K562 (cell line): ENCODE measurements at regions not wholly inside any gene's neighbourhood (a gene's known extent, or its start where the extent isn't known, plus 50 kb on each side); places are given as distances from the start of the nearest gene placed in this dataset.

Experiments used
- CREM ChIP-seq: IDR thresholded peaks from 2 replicates; pipeline ENCODE4 v1.6.1; 2014; ENCODE audit warnings: antibody characterized with exemption, low read depth
- DIDO1 ChIP-seq: fragments of 450-650 bp; IDR thresholded peaks from 2 replicates; pipeline ENCODE4 v1.6.1; 2016; ENCODE audit warnings: low read depth, missing biosample characterization, missing genetic modification characterization
- IRF9 ChIP-seq: fragments of 450-650 bp; IDR thresholded peaks from 2 replicates; pipeline ENCODE4 v1.6.1; 2016; ENCODE audit warnings: missing biosample characterization, missing genetic modification characterization
- JUNB ChIP-seq: fragments of 450-650 bp; formaldehyde crosslinking; conservative IDR thresholded peaks from 2 replicates; pipeline ENCODE4 v1.4.0; 2020; ENCODE audit warnings: mild to moderate bottlenecking
- REST ChIP-seq, 2 experiments: fragments of 450-650 bp; formaldehyde crosslinking in 1 of 2; IDR thresholded peaks; 2 replicates each; pipeline versions ENCODE4 v1.4.0 to v1.6.1; 2014 to 2020; ENCODE audit warnings: mild to moderate bottlenecking in 2 of 2, borderline replicate concordance in 1 of 2, low read depth in 1 of 2
- SETDB1 ChIP-seq: IDR thresholded peaks from one replicate; pipeline ENCODE4 v1.6.1; 2012; ENCODE audit warnings: low read length, control low read depth, inconsistent platforms
- ZEB2 ChIP-seq: fragments of 450-650 bp; IDR thresholded peaks from 2 replicates; pipeline ENCODE4 v1.6.1; 2016
- ZNF274 ChIP-seq: IDR thresholded peaks from 2 replicates; pipeline ENCODE4 v1.6.1; 2011; ENCODE audit warnings: low read depth, mild to moderate bottlenecking, low read length, moderate library complexity, borderline replicate concordance
- ZNF282 ChIP-seq: sonication (generic); formaldehyde crosslinking; IDR thresholded peaks from 2 replicates; pipeline ENCODE4 v1.8.1; 2023; ENCODE audit warnings: missing genetic modification reagents
- ZNF445 ChIP-seq: fragments of 250-450 bp; sonication (Bioruptor Pico); IDR thresholded peaks from 2 replicates; pipeline ENCODE4 v1.4.0; 2020; ENCODE audit warnings: low read depth, mild to moderate bottlenecking, moderate library complexity
- ZNF589 ChIP-seq: fragments of 200-800 bp; sonication (Bioruptor generic); IDR thresholded peaks from 2 replicates; pipeline ENCODE4 v1.6.1; 2016; ENCODE audit warnings: low read depth, missing genetic modification characterization, missing compliant biosample characterization
- ZNF766 ChIP-seq: fragments of 200-800 bp; sonication (Bioruptor generic); conservative IDR thresholded peaks from 2 replicates; pipeline ENCODE4 v1.6.1; 2016; ENCODE audit warnings: missing genetic modification characterization, missing compliant biosample characterization
- ZSCAN29 ChIP-seq: fragments of 450-650 bp; IDR thresholded peaks from 2 replicates; pipeline ENCODE4 v1.6.1; 2017
- TF ChIP-seq, protein P1 (sequence below), 2 experiments: fragments of 450-650 bp; IDR thresholded peaks; 2 replicates each; pipeline ENCODE4 v1.6.1; 2018; ENCODE audit warnings: mild to moderate bottlenecking in 2 of 2, low read depth in 1 of 2; ENCODE audit not compliant: partially characterized antibody in 2 of 2

GRCh38 chr2:204453730-204454167, 91.5 kb upstream of the PARD3B start (continued):
- 0 out of 2 replicates have a peak, but pooled peaks have one; percentile 52 for TF ChIP-seq ZNF766 (CRISPR knock-in tag)
- no peak for TF ChIP-seq ZSCAN29
- no peak for TF ChIP-seq ZEB2
- no peak for TF ChIP-seq SETDB1
- 0 out of 2 replicates have a peak, but pooled peaks have one; percentile 17 for TF ChIP-seq IRF9 (tag)
- no peak for TF ChIP-seq ZNF445 (CRISPR knock-in tag)
- TF ChIP-seq REST (IDR thresholded peaks at IDR 0.05; ENCODE audit: borderline replicate concordance), result peak; percentile 76
- 0 out of 2 replicates have a peak, but pooled peaks have one; percentile 37 for TF ChIP-seq REST (CRISPR knock-in tag; IDR thresholded peaks at IDR 0.05; ENCODE audit: low read depth)
- TF ChIP-seq ZNF274, result no peak
- 0 out of 2 replicates have a peak, but pooled peaks have one; percentile 25 for TF ChIP-seq ZNF589 (CRISPR knock-in tag)
- TF ChIP-seq, protein P1, sequence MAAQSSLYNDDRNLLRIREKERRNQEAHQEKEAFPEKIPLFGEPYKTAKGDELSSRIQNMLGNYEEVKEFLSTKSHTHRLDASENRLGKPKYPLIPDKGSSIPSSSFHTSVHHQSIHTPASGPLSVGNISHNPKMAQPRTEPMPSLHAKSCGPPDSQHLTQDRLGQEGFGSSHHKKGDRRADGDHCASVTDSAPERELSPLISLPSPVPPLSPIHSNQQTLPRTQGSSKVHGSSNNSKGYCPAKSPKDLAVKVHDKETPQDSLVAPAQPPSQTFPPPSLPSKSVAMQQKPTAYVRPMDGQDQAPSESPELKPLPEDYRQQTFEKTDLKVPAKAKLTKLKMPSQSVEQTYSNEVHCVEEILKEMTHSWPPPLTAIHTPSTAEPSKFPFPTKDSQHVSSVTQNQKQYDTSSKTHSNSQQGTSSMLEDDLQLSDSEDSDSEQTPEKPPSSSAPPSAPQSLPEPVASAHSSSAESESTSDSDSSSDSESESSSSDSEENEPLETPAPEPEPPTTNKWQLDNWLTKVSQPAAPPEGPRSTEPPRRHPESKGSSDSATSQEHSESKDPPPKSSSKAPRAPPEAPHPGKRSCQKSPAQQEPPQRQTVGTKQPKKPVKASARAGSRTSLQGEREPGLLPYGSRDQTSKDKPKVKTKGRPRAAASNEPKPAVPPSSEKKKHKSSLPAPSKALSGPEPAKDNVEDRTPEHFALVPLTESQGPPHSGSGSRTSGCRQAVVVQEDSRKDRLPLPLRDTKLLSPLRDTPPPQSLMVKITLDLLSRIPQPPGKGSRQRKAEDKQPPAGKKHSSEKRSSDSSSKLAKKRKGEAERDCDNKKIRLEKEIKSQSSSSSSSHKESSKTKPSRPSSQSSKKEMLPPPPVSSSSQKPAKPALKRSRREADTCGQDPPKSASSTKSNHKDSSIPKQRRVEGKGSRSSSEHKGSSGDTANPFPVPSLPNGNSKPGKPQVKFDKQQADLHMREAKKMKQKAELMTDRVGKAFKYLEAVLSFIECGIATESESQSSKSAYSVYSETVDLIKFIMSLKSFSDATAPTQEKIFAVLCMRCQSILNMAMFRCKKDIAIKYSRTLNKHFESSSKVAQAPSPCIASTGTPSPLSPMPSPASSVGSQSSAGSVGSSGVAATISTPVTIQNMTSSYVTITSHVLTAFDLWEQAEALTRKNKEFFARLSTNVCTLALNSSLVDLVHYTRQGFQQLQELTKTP (IDR thresholded peaks at IDR 0.05; ENCODE audit: low read depth in 1 of 2, partially characterized antibody in 2 of 2), result no peak
- TF ChIP-seq JUNB (CRISPR knock-in tag), result no peak
- TF ChIP-seq ZNF282 (CRISPR knock-in tag), result no peak
- TF ChIP-seq DIDO1 (tag), result no peak
- TF ChIP-seq CREM, result no peak
